ENCODE measurements at regions not wholly inside any gene's neighbourhood (a gene's known extent, or its start where the extent isn't known, plus 50 kb on each side); places are given as distances from the start of the nearest gene placed in this dataset.

DNA sequence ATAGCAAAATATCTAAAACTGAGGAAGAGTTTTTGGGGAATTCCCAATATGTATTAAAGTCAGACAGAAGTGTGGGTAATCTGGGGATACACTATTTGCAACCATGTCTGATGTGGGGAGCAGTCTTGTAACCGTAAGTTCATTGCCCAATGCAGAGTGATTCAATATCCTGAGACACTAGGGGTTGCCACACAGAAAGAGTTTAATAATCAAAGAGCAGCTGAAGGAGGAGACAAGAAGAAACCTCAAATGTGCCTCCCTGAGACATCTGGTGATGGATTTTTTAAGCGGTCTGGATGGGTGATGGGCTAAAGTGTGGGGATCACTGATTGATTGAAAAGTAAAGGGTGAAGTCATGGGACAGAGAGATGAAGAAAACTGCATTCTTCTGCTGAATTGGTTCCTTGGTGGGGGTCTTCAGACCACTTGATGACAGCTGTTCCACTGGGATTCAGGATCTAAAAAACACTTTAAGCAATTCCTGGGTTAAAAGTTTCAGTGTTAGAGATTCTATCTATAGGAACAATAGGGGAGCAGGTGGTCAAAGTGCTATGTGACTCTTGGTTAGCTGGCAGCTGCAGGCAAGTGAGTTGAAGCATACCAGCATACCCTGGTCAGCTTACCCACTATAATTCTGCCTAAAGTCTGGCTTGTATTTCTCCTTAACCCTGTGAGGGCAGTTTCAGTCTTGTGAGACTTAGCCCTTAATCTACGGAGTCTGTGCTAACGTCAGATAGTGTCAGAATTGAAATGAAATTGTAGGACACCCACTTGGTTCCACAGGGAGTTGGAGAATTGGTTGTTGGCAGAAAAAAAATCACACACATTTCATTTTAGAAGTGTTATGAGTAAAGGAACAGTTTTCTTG lies 425.9 kb upstream of the TGFBR2 start:
- TF ChIP-seq CTCF (IDR thresholded peaks at IDR 0.05) (no peak), POLR2A (IDR thresholded peaks at IDR 0.05) (no peak), EP300 (IDR thresholded peaks at IDR 0.05) (no peak)

Data from sigmoid colon (tissue), 4 donors.